ENCODE measurements at regions not wholly inside any gene's neighbourhood (a gene's known extent, or its start where the extent isn't known, plus 50 kb on each side); places are given as distances from the start of the nearest gene placed in this dataset.

DNA sequence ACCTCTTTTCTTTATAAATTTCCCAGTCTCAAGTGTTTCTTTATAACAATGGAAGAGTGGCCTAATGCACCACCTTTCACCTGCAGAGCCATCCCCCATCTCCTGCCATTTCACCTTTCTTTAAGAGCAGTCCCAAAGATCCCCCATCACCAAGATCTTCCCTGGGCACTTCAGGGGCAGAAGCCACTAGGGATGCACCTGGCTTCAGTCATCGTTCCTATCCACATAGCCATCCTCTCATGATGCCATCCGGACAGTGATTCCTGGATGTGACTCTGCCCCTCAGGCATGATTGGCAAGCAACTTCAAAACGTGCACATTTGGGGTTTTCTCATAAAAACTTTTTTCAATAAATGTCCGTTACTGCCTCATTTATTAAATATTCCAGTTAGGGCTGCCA, 225.9 kb downstream of the TBXT start:
- no peak for DNase-seq

- no peak for DNase-seq
Measured at GRCh38 chr6:165941249-165941775, 226.3 kb downstream of the TBXT start.

- DNase-seq, result no peak
Measured at GRCh38 chr6:165940366-165940765, 227.3 kb downstream of the TBXT start.

GRCh38 chr6:165939601-165940290, 227.9 kb downstream of the TBXT start:
- DNase-seq, result no peak

DNA sequence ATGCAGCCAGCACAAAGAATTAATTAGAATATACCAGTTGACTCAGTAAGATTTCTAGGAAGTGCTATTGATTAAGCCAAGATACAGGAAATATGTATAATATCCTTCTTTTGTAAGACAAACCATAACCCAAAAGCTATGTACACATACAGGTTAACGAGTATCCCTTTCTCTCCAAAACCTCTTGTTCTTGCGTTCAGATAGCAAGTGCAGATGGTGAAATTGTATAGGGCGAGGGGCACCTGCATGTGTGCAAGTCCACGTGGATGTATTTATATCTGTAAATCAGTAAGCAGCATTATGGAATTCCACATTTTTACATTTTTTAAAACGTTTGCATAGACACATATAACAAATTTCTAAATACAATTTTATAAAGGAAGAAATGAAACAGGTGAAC, 228.6 kb downstream of the TBXT start:
- no peak for DNase-seq

GRCh38 chr6:165937564-165938358, 229.9 kb downstream of the TBXT start:
- no peak for DNase-seq

DNA sequence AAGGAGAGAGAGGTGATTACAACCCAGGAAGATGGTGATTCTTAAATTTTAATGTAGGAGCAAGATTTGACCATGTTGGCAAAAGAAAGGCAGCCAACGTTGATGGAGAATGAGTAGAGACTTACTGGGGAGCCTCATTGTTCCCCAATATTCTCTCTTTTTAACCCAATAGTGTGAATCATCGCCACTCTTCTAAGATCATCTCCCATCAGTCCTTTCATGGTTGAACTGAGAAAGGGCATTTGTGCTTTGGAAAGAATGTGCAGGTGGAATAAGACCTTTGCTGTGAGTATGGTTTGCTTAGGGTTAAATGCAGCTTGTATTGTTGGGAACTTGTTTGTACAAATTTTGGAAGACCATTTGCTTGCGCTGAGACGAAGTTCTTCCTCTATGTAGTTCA, 231.0 kb downstream of the TBXT start:
- DNase-seq, result no peak

DNA sequence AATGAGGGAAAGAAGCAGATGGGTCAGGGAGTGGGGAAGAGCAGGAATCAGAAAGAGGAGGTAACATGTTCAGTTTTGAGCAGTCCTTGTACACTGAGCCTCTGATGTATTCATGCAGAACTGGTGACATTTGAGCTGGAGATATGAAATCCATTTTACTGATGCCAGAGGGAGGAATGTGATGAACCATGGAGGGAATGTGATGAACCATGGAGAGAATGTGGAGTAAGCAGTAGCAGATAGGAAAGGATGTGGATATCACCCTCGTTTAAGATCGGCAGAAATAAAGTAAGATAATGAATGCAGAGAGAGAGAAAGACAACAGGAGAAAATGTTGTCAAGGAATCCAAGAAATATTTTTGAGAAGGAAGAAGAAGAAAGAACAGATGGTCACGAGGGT, 231.6 kb downstream of the TBXT start:
- no peak for DNase-seq

DNA sequence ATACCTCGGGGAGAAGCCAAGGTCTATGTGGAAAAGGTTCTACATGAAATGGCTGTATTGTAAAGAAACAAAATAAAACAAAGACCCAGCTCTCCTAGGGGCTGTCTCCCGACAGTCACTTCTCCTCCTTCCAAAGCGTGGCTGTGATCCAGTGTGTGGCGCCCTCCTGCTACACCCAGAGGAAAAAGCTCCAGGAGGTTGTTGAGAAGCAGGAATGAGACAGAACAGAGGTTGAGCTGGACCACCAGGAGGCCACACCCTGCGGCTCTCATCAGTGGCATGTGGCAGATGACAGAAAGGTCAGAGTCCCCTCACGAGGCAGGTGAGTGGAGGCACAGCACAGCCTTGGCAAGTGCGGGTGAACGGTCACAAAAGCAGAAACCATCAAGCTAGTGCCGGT, 236.0 kb downstream of the TBXT start:
- no peak for DNase-seq

GRCh38 chr6:165930668-165931214, 236.9 kb downstream of the TBXT start:
- DNase-seq, result no peak

DNA sequence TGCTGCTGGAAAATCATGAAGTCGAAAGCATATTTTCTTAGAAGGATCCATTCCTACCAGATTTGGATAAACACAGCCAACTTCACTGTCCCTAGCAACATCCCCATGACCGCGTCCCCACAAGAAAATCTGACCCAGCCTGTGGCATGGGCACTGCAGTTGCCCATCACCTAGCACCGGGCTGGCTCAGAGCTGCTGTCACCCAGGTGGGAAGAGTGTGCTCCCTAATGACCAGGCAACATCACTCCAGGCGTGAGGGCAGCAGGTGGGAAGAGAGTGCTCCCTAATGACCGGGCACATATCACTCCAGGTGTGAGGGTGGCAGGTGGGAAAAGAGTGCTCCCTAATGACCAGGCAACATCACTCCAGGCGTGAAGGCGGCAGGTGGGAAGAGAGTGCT, 238.0 kb downstream of the TBXT start:
- DNase-seq, result no peak

DNA sequence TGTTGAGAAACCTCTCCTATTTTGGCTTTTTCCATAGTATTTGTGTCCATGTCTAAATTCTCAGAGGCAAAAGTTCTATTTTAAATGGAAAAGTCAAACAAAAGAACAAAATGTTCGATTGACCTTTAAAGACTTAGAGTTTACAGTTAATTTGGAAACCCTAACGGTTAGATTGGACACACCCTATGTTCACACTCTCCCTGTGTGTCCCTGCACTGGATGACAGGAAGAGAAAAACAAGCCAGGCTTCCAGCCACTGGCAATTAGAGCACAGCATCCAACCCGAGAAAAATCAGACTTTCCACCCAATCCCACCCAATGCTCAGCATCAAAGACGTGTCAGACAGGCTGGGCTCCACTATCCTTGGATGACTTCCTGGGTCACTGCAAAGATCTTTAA, 241.3 kb downstream of the TBXT start:
- DNase-seq, result no peak

GRCh38 chr6:165925474-165926156, 242.0 kb downstream of the TBXT start:
- DNase-seq, result no peak

- DNase-seq, result no peak
Measured at GRCh38 chr6:165922309-165922794, 245.3 kb downstream of the TBXT start.

- DNase-seq, result no peak
Measured at GRCh38 chr6:165920896-165921671, 246.6 kb downstream of the TBXT start.

GRCh38 chr6:165917576-165917975, 250.1 kb downstream of the TBXT start:
- DNase-seq, result no peak

DNA sequence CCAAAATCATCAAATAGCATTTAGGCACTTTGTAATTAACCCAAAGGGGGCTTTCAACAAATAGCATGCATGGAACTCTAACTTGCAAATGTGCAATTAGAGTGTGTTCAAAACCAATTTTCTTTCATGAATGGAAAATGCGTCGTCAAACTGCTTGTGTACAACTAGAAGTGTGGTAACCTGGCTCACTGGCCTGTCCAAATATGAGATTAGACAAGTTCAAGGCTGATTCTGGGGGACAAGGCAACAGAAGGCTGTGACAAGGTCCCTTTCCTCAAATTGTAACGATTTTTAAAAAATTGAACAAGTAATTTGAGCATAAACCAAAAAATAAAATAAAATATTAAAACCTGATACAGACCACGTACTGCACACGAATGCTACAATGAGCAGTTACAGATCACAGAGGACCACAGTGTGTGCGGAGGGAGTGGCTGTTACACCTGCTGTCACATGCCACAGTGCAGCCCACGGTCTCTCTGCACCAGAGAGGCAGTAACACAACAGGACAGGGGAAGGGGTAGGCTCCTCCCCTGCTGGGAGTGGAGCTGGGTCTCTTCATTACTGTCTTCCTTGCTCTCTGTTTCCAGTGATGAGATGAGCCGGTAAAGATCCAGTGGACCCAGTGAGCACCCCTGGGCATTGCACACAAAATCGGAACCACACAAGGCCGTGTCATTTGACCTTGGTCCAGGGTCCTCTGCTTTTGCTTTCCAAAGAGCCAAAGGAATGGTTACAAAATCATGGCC, 252.2 kb upstream of the PDE10A start:
- DNase-seq, result no peak

DNA sequence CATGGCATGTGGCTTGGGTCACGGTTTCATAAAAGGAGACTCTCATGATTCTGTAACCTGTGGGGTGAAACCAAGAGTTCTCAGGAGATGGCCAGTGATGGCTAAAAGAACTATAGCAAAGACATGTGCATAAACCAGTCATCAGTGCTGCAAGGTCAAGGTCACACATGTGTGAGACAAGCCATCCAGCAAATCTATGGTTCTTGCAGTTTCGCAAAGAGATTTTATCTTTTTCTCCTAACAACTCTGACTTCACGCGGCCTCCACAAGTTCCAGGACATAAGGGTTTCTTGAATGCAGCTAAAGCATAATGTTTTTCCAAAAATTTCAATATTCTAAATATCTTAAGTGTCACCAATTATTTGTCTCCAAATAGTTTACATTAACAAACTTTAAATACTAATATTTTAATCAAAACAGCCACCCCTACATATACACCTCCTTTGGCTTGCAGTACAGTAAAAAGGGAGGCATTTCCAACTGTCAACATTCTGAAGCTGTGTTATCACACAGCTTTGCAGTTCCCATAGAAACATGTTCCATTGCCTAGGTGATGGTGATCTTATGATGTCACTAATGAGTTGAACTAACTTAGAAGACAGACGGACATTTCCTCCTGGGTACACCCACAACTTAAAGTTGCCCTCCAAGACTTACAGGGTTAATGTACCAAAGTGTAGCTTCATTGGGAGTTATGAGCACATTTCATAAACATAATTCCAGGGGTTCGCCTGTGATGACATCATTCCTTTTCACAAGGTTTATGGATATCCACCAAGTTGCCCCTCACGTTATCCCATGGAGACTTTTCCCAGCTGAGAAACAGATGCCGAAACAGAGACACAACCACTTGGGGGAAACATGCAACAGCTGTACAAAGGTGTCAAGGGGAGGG, 250.9 kb upstream of the PDE10A start:
- DNase-seq, result no peak

GRCh38 chr6:165910184-165910966, 247.3 kb upstream of the PDE10A start:
- no peak for DNase-seq

- no peak for DNase-seq
Measured at GRCh38 chr6:165906736-165907135, 243.7 kb upstream of the PDE10A start.

All from Kasumi-1 (cell line).